ENCODE measurements at regions not wholly inside any gene's neighbourhood (a gene's known extent, or its start where the extent isn't known, plus 50 kb on each side); places are given as distances from the start of the nearest gene placed in this dataset.

DNA sequence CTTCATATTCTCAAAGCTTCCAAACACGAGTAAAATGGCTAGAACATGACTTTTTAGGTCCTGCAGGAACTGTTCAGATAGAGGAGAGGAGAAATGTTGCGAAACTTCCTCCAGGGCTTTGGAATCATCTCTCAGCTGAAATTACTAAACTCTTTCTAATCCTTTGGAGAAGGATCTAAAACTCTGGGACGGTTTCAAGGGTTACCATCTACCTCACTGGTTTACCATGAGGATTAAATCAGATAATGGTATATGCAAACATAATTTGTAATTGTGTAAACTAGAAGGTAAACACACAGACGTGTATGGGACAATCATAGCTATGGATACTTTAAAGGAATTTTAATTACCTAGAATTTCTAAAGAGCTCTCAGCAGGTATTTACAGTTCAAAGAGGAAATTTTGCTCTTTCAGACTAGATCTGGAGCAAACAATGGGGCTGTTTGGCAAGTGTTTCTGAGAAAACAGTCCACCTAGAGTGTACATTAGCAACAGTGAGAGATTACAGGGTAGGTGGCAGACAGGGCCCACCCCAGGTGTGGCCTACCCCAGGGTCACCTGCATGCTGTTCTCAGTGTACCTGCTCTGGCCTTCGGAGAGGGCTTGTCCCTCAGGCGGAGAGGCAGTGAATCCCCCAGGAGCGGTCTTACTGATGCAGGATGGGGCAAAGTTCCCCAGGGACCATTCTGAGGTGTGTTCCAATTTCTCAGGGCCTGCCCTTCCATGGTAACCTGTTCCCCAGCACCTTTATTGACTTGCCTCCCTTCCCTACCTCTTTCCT is 124.7 kb upstream of the MAX start:
- no peak for DNase-seq (ENCODE audit: low read depth)
- TF ChIP-seq, protein P1, sequence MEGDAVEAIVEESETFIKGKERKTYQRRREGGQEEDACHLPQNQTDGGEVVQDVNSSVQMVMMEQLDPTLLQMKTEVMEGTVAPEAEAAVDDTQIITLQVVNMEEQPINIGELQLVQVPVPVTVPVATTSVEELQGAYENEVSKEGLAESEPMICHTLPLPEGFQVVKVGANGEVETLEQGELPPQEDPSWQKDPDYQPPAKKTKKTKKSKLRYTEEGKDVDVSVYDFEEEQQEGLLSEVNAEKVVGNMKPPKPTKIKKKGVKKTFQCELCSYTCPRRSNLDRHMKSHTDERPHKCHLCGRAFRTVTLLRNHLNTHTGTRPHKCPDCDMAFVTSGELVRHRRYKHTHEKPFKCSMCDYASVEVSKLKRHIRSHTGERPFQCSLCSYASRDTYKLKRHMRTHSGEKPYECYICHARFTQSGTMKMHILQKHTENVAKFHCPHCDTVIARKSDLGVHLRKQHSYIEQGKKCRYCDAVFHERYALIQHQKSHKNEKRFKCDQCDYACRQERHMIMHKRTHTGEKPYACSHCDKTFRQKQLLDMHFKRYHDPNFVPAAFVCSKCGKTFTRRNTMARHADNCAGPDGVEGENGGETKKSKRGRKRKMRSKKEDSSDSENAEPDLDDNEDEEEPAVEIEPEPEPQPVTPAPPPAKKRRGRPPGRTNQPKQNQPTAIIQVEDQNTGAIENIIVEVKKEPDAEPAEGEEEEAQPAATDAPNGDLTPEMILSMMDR (IDR thresholded peaks at IDR 0.05; ENCODE audit: insufficient read depth, low read depth, low read length, missing control alignments): no peak
- no peak overlapping the region for H3K4me3 ChIP-seq (ENCODE audit: low read depth, low read length)

DNA sequence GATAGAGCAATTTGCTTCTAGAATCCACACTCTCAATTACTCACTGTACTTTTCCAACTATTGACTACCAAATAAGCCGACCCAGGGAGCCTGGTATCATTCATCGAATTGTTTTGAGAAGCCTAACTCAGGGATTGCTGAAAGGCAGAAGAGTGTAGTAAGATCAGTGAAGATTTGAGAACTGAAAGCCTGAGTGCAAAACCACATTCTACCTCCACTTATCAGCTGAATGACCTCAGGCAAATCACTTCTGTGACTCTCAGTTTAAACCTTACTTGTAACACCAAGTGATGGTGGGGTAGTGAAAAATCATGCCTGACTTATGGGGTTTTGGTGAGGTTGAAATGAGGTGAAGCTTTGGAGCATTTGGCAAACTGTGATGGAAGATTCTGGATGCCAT is 126.1 kb upstream of the MAX start:
- DNase-seq (ENCODE audit: low read depth): peak; percentile 93
- H3K4me3 ChIP-seq (ENCODE audit: low read depth, low read length): no peak overlapping the region; the same call in 1 of the 2 replicates
- TF ChIP-seq, protein P1 (IDR thresholded peaks at IDR 0.05; ENCODE audit: insufficient read depth, low read depth, low read length, missing control alignments): no peak

DNA sequence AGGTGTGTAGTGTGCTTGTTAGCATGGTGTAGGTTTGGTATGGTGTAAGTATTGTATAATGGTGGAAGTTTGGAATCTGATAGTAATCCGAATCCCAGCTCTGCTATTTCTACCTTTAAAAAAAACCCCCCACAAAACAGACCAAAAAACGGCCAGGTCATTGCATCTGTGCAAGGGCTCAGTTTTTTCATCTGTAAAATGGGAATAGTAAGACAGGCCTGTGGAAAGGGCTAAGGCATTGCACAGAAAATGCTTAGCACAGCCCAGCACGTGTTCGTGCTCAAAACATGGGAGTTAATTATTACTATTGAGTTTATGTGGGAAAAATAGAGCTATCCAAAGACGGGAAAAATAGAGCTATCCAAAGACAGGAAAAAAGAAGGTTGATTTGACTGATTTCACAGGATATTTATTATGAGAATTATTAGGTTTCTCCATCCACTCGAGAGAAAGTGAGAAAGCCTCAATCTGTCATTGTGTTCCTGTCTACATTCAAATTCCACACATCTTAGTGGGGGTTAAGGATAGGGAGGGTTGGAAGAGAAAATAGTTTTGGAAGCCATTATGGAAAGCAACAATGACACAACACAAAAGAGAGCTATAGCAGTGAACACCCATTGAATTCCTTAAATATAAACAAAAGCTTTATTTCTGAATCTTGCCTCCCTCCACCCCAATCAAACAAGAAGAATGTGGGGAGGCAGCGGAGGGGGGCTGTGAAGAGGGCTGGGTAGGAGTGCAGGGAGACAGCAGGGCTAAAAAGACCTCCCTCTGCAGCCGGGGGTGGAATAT is 126.8 kb upstream of the MAX start:
- DNase-seq (ENCODE audit: low read depth): no peak
- H3K4me3 ChIP-seq (ENCODE audit: low read depth, low read length): peak overlapping the region; percentile 24
- TF ChIP-seq, protein P1 (IDR thresholded peaks at IDR 0.05; ENCODE audit: insufficient read depth, low read depth, low read length, missing control alignments): no peak

DNA sequence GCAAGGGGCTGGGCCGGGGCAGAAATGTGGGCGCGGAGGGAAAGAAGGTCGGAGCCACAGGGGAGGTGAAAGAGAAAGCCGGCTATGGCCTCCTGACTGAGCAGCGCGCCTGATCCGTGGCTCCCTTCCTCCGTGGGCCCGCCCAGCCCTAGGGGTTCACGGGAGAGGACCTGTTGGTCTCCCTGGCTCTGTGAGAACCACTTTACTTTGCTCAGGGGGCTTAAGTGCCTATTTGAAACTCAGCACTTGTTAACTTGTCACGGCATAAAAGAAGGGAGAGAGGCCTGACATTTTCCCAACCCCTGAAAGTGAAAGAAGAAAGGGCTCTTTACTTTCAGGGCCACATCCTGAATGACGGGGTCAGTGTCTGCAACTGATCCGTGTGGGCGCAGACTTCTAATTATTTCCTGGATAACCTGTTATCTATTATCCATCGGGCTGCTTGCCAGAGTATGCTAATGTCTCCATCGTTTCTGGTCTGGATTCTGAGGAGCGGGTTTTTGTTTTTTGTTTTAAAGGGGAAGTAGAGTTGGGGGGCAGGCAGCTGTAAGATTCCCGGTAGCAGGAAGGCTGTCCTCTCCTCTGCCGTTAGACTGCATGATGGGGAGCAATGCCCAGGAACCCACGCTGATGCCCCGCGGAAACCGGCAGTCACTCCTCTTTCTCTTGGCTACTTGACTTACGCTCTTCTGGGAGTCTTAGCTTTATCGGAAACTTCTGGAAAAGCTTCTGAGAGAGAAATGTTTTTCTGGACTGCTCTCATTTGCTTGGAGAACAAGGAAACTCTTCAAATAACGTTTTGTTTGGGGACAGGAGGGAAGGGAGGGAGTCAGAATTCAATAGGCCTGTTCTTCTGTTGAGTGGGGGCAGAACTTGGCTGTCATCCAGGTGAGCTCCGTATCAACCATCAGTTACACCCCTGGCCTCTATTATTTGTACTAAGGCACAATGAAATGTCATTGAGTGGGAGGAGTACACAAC is 127.7 kb upstream of the MAX start:
- H3K4me3 ChIP-seq (ENCODE audit: low read depth, low read length): peak overlapping the region; percentile 24

DNA sequence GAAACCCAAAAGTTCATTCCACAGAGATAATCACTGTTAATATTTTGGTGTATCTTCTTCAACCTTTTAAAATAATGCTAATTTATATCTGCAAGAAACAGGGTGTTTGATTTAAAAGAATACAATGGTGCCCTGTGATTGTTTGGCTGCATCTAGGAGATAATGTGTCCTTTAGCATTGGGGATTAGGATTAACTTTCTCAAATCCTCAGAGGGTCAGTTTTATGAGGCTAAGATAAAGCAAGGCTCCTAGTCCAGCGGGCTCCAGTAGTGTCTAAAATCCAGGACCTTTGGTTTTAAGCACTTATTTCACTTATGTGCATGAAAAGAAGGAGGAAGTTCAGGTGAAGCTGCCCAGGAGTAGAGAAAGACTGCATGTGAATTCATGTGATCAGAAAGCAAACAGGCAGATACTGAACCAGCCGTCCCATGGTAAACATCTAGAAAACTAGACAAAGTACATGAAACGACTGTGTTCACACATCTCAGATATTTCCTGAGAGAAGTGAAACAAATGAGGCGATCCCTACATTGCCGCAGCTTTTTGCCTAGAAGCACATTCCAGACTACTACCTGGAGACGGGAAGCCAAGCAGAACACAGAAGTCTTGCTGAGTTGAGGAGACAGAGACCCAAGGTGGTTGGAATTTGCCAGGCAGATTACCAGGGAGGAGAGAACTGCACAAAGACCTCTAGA is 129.1 kb upstream of the MAX start:
- DNase-seq (ENCODE audit: low read depth): no peak
- TF ChIP-seq, protein P1 (IDR thresholded peaks at IDR 0.05; ENCODE audit: insufficient read depth, low read depth, low read length, missing control alignments): no peak
- H3K4me3 ChIP-seq (ENCODE audit: low read depth, low read length): no peak overlapping the region

More for the DNA sequence above, 127.7 kb upstream of the MAX start:
- TF ChIP-seq, protein P1 (IDR thresholded peaks at IDR 0.05; ENCODE audit: insufficient read depth, low read depth, low read length, missing control alignments): no peak
- peak; percentile 57 for DNase-seq (ENCODE audit: low read depth)
